Panc1 (cell line): ENCODE measurements at regions not wholly inside any gene's neighbourhood (a gene's known extent, or its start where the extent isn't known, plus 50 kb on each side); places are given as distances from the start of the nearest gene placed in this dataset.

ENCODE experiments used
- ATAC-seq: fragments of 200-7000 bp; cut with Tn5 transposase; 2 replicates; pipeline ENCODE4 v1.9.1; 2020; ENCODE audit warnings: mild to moderate bottlenecking, moderate library complexity
- BruUV-seq: library from RNA; stranded (reverse); fragments of 400-500 nt; replicated peaks from 2 replicates; lab custom pipeline; 2021; lab: Mats Ljungman, UMichigan
- CTCF ChIA-PET: fragments of 300-600 bp; sonication (Branson Sonifier 250); formaldehyde crosslinking; loops from one replicate; lab custom pipeline; 2022; ENCODE audit warnings: antibody characterized with exemption; lab: Charles Lee
- POLR2A ChIA-PET: fragments of 300-600 bp; sonication (Branson Sonifier 250); formaldehyde crosslinking; loops from one replicate; lab custom pipeline; 2022; ENCODE audit warnings: antibody characterized with exemption; lab: Charles Lee
- DNase-seq: peaks from one replicate; pipeline ENCODE4 v3.0.0-alpha.2; 2010; ENCODE audit warnings: low read depth, low spot score
- H3K27ac ChIP-seq: 2 replicates; pipeline ENCODE4 v1.5.1; 2011; ENCODE audit warnings: mild to moderate bottlenecking, low read length, inconsistent platforms
- H3K27me3 ChIP-seq: fragments of 200-500 bp; sonication (Bioruptor generic); 2 replicates; pipeline ENCODE4 v1.6.0; 2014; ENCODE audit warnings: low read length, inconsistent platforms; ENCODE audit not compliant: control insufficient read depth, insufficient read depth
- H3K36me3 ChIP-seq: fragments of 200-500 bp; sonication (Bioruptor generic); 2 replicates; pipeline ENCODE4 v1.5.1; 2014; ENCODE audit warnings: inconsistent platforms, mild to moderate bottlenecking, low read length, moderate library complexity; ENCODE audit not compliant: control insufficient read depth, insufficient read depth
- H3K4me1 ChIP-seq: 2 replicates; pipeline ENCODE4 v1.5.1; 2011; ENCODE audit warnings: inconsistent platforms, mild to moderate bottlenecking, low read length, moderate library complexity; ENCODE audit not compliant: control insufficient read depth, insufficient read depth
- H3K4me3 ChIP-seq, 2 experiments: 2 replicates each; pipeline ENCODE4 v1.5.1; 2011 to 2012; ENCODE audit warnings: low read depth in 2 of 2, low read length in 2 of 2, mild to moderate bottlenecking in 2 of 2, inconsistent platforms in 1 of 2, moderate library complexity in 1 of 2
- H3K9me3 ChIP-seq: fragments of 200-500 bp; sonication (Bioruptor generic); 2 replicates; pipeline ENCODE4 v1.5.1; 2014; ENCODE audit warnings: low read depth, mild to moderate bottlenecking, inconsistent platforms, low read length, moderate library complexity; ENCODE audit not compliant: control insufficient read depth, insufficient read depth
- CTCF ChIP-seq: fragments of 450-650 bp; IDR thresholded peaks from 2 replicates; pipeline ENCODE4 v1.5.1; 2017; ENCODE audit warnings: mild to moderate bottlenecking
- POLR2AphosphoS5 ChIP-seq: IDR thresholded peaks from 2 replicates; pipeline ENCODE4 v1.6.1; 2012; ENCODE audit warnings: mild to moderate bottlenecking, low read depth, low read length, moderate library complexity
- REST ChIP-seq, 2 experiments: IDR thresholded peaks; 2 replicates each; pipeline ENCODE4 v1.6.1; 2011 to 2012; ENCODE audit warnings: low read depth in 2 of 2, control low read depth in 1 of 2, low read length in 1 of 2, mild to moderate bottlenecking in 1 of 2, moderate library complexity in 1 of 2; ENCODE audit not compliant: insufficient read depth in 1 of 2
- SIN3A ChIP-seq: IDR thresholded peaks from 2 replicates; pipeline ENCODE4 v1.6.1; 2012; ENCODE audit warnings: low read depth, mild to moderate bottlenecking, low read length, moderate library complexity, borderline replicate concordance; ENCODE audit not compliant: insufficient read depth
- TCF7L2 ChIP-seq: IDR thresholded peaks from 2 replicates; pipeline ENCODE4 v1.6.1; 2011; ENCODE audit warnings: mild to moderate bottlenecking, low read depth, low read length, inconsistent platforms
- in situ Hi-C: cut with HindIII; loops from 2 replicates; pipeline ENCODE4 v1.10.0; 2016; ENCODE audit warnings: low sequenced_read_pairs, low pct_unique_long_range_greater_than_20kb
- intact Hi-C: fragments of 100-400 bp; cut with micrococcal nuclease; formaldehyde crosslinking; loops from one replicate; pipeline ENCODE4 v1.10.0; 2022; ENCODE audit not compliant: unreplicated experiment

GRCh38 chr1:218872026-218872425, 301.7 kb upstream of the LYPLAL1 start:
- no peaks in the 10 kb centered on the region for H3K36me3 ChIP-seq
- H3K4me1 ChIP-seq: no peaks in the 10 kb centered on the region
- BruUV-seq: no TSS peak
- H3K4me3 ChIP-seq: no peak overlapping the region
- DNase-seq (no peak), ATAC-seq (no peak)
- H3K9me3 ChIP-seq: no peaks in the 10 kb centered on the region
- TF ChIP-seq POLR2AphosphoS5 (no peak), TCF7L2 (no peak), CTCF (no peak), SIN3A (no peak), REST (IDR thresholded peaks at IDR 0.05; ENCODE audit: insufficient read depth in 1 of 2, low read depth in 2 of 2, low read length in 1 of 2) (no peak)
- in situ Hi-C loops: no loop called here
- H3K27ac ChIP-seq: no peak overlapping the region
- intact Hi-C loops: no loop called here
- CTCF ChIA-PET: no interaction called here
- H3K27me3 ChIP-seq: no peaks in the 10 kb centered on the region
- POLR2A ChIA-PET: no interaction called here

- Histone ChIP-seq H3K27ac (no peak overlapping the region), H3K36me3 (no peaks in the 10 kb centered on the region), H3K27me3 (no peaks in the 10 kb centered on the region), H3K4me1 (no peaks in the 10 kb centered on the region), H3K9me3 (no peaks in the 10 kb centered on the region), H3K4me3 (no peak overlapping the region)
- CTCF ChIA-PET: no interaction called here
- intact Hi-C loops: no loop called here
- in situ Hi-C loops: no loop called here
- no TSS peak for BruUV-seq
- POLR2A ChIA-PET: no interaction called here
- DNase-seq (no peak), ATAC-seq (no peak)
- TF ChIP-seq TCF7L2: no peak
- no peak for TF ChIP-seq REST (IDR thresholded peaks at IDR 0.05; ENCODE audit: insufficient read depth in 1 of 2, low read depth in 2 of 2, low read length in 1 of 2)
- TF ChIP-seq SIN3A: no peak
- TF ChIP-seq POLR2AphosphoS5: no peak
These were observed 300.8 kb upstream of the LYPLAL1 start for GRCh38 chr1:218872928-218873327.
